K562 (cell line): ENCODE measurements at regions not wholly inside any gene's neighbourhood (a gene's known extent, or its start where the extent isn't known, plus 50 kb on each side); places are given as distances from the start of the nearest gene placed in this dataset.

ENCODE experiments used
- ATAC-seq: fragments of 200-7000 bp; cut with Tn5 transposase; 3 replicates; pipeline ENCODE4 v1.9.1; 2020; ENCODE audit warnings: moderate library complexity
- BruUV-seq: library from RNA; stranded (reverse); fragments of 400-500 nt; replicated peaks from 2 replicates; lab custom pipeline; 2021; lab: Mats Ljungman, UMichigan
- CTCF ChIA-PET: fragments of 300-600 bp; formaldehyde crosslinking; extraction: SDS; loops from one replicate; lab custom pipeline; 2021; ENCODE audit warnings: low intra/inter-chr PET ratio; lab: Yijun Ruan, JAX
- POLR2A ChIA-PET: fragments of 300-600, 350-650 bp; sonication (Branson Sonifier 250); formaldehyde crosslinking; extraction: SDS; loops from one replicate; lab custom pipeline; 2021; ENCODE audit warnings: antibody characterized with exemption, inconsistent platforms; lab: Yijun Ruan, JAX
- DNase-seq, 4 experiments: peaks; one replicate each; pipeline versions ENCODE4 v3.0.0 to v3.0.0-alpha.2; 2011 to 2018; ENCODE audit warnings: low spot score in 3 of 4, mixed read lengths in 3 of 4; ENCODE audit errors: extremely low read depth in 1 of 4
- FAIRE-seq: peaks from 2 replicates; lab custom pipeline; 2011; peaks lifted over from hg19 to GRCh38; lab: Jason Lieb, UNC
- H2AFZ ChIP-seq: 2 replicates; pipeline ENCODE4 v1.6.0; 2011; ENCODE audit warnings: low read depth, low read length, control low read depth, inconsistent platforms
- H3K27ac ChIP-seq: fragments of 200-600 bp; 3 replicates; pipeline ENCODE4 v1.8.0; 2011; ENCODE audit warnings: low read depth, mild to moderate bottlenecking, control low read depth, inconsistent platforms, low read length, moderate library complexity, mixed read lengths; ENCODE audit errors: extremely low read depth
- H3K27me3 ChIP-seq, 2 experiments: fragments of 300-600 bp in 1 of 2; 2 replicates in 1 of 2; 3 replicates in 1 of 2; pipeline versions ENCODE4 v1.6.0 to v1.8.0; 2011; ENCODE audit warnings: inconsistent platforms in 2 of 2, low read length in 2 of 2, mild to moderate bottlenecking in 1 of 2, mixed read lengths in 1 of 2, moderate library complexity in 1 of 2; ENCODE audit not compliant: control insufficient read depth in 2 of 2, insufficient read depth in 2 of 2
- H3K36me3 ChIP-seq: fragments of 300-600 bp; 3 replicates; pipeline ENCODE4 v1.8.0; 2011; ENCODE audit warnings: mild to moderate bottlenecking, low read length, inconsistent platforms; ENCODE audit not compliant: control insufficient read depth, insufficient read depth
- H3K4me1 ChIP-seq, 2 experiments: fragments of 200-600 bp in 1 of 2; replicated peaks in 1 of 2; 2 replicates in 1 of 2; 3 replicates in 1 of 2; pipeline versions ENCODE4 v1.5.1 to v1.8.0; 2011; ENCODE audit warnings: inconsistent platforms in 2 of 2, low read length in 2 of 2, mild to moderate bottlenecking in 1 of 2, mixed read lengths in 1 of 2, moderate library complexity in 1 of 2; ENCODE audit not compliant: control insufficient read depth in 2 of 2, insufficient read depth in 2 of 2
- H3K4me2 ChIP-seq: 2 replicates; pipeline ENCODE4 v1.6.1; 2011; ENCODE audit warnings: low read length, control low read depth, inconsistent platforms, mixed read lengths; ENCODE audit not compliant: insufficient read depth
- H3K4me3 ChIP-seq: fragments of 200-600 bp; sonication (generic), shearing (Covaris generic); 2 replicates; pipeline ENCODE4 v1.5.1; 2016; ENCODE audit warnings: control low read depth, inconsistent platforms
- H3K79me2 ChIP-seq: fragments of 200-600 bp; 3 replicates; pipeline ENCODE4 v1.8.0; 2011; ENCODE audit warnings: low read length, inconsistent platforms; ENCODE audit not compliant: control insufficient read depth, insufficient read depth
- H3K9ac ChIP-seq, 2 experiments: 2 replicates each; pipeline versions ENCODE4 v1.6.0 to v1.6.1; 2011; ENCODE audit warnings: low read depth in 2 of 2, low read length in 2 of 2, control low read depth in 1 of 2, inconsistent platforms in 1 of 2, mild to moderate bottlenecking in 1 of 2, mixed read lengths in 1 of 2; ENCODE audit not compliant: insufficient read depth in 1 of 2
- H3K9me1 ChIP-seq: one replicate; pipeline ENCODE4 v1.6.0; 2011; ENCODE audit warnings: inconsistent platforms, mild to moderate bottlenecking, low read length, moderate library complexity; ENCODE audit not compliant: control insufficient read depth, insufficient read depth
- H3K9me3 ChIP-seq: replicated peaks from 2 replicates; pipeline ENCODE4 v1.5.1; 2011; ENCODE audit warnings: low read depth, low read length, inconsistent platforms; ENCODE audit not compliant: control insufficient read depth, insufficient read depth
- H4K20me1 ChIP-seq: replicated peaks from 2 replicates; pipeline ENCODE4 v1.6.1; 2011; ENCODE audit warnings: low read length, inconsistent platforms, mixed read lengths; ENCODE audit not compliant: control insufficient read depth, insufficient read depth
- CEBPB ChIP-seq: fragments of 450-650 bp; IDR thresholded peaks from 2 replicates; pipeline ENCODE4 v1.6.1; 2016; ENCODE audit warnings: missing genetic modification characterization, missing compliant biosample characterization
- CEBPG ChIP-seq, 3 experiments: fragments of 200-800 bp in 1 of 3; sonication (Bioruptor generic) in 1 of 3; sonication (generic) in 1 of 3; formaldehyde crosslinking in 1 of 3; IDR thresholded peaks in 2 of 3; conservative IDR thresholded peaks in 1 of 3; 2 replicates each; pipeline versions ENCODE4 v1.6.1 to v1.8.0; 2016 to 2022; ENCODE audit warnings: missing compliant biosample characterization in 2 of 3, missing genetic modification characterization in 2 of 3, mild to moderate bottlenecking in 1 of 3, missing genetic modification reagents in 1 of 3
- MAFG ChIP-seq: fragments of 450-650 bp; conservative IDR thresholded peaks from 2 replicates; pipeline ENCODE4 v1.6.1; 2016; ENCODE audit warnings: missing genetic modification characterization, missing compliant biosample characterization
- MAFK ChIP-seq: IDR thresholded peaks from 2 replicates; pipeline ENCODE4 v1.6.1; 2011; ENCODE audit warnings: low read length, improper control_type of control experiment
- NCOA1 ChIP-seq: fragments of 450-650 bp; IDR thresholded peaks from 2 replicates; pipeline ENCODE4 v1.6.1; 2016; ENCODE audit warnings: low read depth
- RB1 ChIP-seq: fragments of 450-650 bp; IDR thresholded peaks from 2 replicates; pipeline ENCODE4 v1.6.1; 2017; ENCODE audit warnings: low read depth, mild to moderate bottlenecking
- SAFB2 ChIP-seq: fragments of 200-400 bp; formaldehyde crosslinking; IDR thresholded peaks from 2 replicates; pipeline ENCODE4 v1.6.1; 2018; ENCODE audit warnings: borderline replicate concordance, low read length, low read depth, moderate library complexity; ENCODE audit not compliant: severe bottlenecking
- ZKSCAN1 ChIP-seq: fragments of 150-350 bp; IDR thresholded peaks from 2 replicates; pipeline ENCODE4 v1.6.1; 2016; ENCODE audit warnings: low read depth, low read length
- WGBS: fragments of 100-300 bp; shearing (Covaris generic); methylation state at CpG from one replicate; pipeline ENCODE4 v1.1.6; 2016; ENCODE audit warnings: low coverage, mixed read lengths; ENCODE audit not compliant: insufficient coverage; ENCODE audit errors: missing lambda C conversion rate; 5-methylcytosine and 5-hydroxymethylcytosine counted together
- in situ Hi-C: fragments of 300-500 bp; cut with MboI; formaldehyde crosslinking; loops from 4 replicates; pipeline ENCODE4 v1.15.0; 2018; ENCODE audit warnings: inconsistent platforms, mixed read lengths
- intact Hi-C: fragments of 100-400 bp; cut with micrococcal nuclease; formaldehyde crosslinking; loops from 2 replicates; pipeline ENCODE4 v1.14.2; 2022
- TF ChIP-seq, protein P1 (sequence below), 2 experiments: fragments of 450-650 bp in 1 of 2; sonication (generic) in 1 of 2; formaldehyde crosslinking in 1 of 2; IDR thresholded peaks in 1 of 2; conservative IDR thresholded peaks in 1 of 2; 2 replicates each; pipeline versions ENCODE4 v1.6.1 to v1.8.1; 2016 to 2023; ENCODE audit warnings: mild to moderate bottlenecking in 2 of 2, moderate library complexity in 2 of 2, inconsistent platforms in 1 of 2, missing genetic modification reagents in 1 of 2
- TF ChIP-seq, protein P2 (sequence below): fragments of 450-650 bp; IDR thresholded peaks from 2 replicates; pipeline ENCODE4 v1.6.1; 2016; ENCODE audit warnings: mild to moderate bottlenecking

DNA sequence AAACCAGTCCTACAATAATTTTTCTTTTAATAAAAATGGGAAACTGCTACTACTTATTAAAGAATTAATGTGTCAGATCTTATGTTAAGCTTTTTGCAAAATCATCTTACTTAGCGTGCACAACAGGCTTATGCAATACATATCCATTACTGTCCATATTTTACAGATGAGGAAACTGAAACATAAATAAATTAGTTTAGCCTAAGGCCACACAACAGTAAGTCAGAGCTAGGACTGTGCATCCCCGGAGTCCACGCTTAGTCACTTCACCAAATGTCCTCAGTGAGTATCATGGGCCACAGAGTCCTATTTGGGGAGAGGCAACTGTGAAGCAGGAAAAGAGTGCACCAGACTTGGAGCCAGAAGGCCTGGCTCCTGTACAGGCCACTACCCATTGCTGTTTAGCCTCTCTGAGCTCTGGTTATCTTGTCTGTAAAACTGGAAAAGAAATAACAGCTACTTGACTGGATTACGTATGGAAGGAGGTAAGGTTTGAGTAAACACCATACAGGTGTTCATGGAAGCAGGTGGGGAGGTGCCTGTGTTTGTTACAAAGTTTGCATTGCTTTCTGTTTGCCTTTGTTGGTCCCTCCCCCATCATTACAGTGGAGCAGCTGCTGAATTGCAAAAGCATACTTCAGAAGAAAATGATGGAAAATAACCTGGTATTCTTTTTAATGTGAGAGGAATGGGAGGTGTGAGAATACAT lies 192.8 kb downstream of the FCRL5 start:
- TF ChIP-seq RB1 (no peak), CEBPB (tag) (peak; percentile 45), ZKSCAN1 (no peak), CEBPG (CRISPR knock-in tag; IDR thresholded peaks at IDR 0.05) (no peak), CEBPG (tag; conservative IDR thresholded peaks at IDR 0.05 in 1 of 2, IDR thresholded peaks at IDR 0.05 in 1 of 2) (peak; percentile 42 to 58; a peak in 3 of 4 replicates), MAFK (no peak), MAFG (tag) (0 out of 2 replicates have a peak, but pooled peaks have one; percentile 33), NCOA1 (no peak), SAFB2 (no peak)
- TF ChIP-seq, protein P1, sequence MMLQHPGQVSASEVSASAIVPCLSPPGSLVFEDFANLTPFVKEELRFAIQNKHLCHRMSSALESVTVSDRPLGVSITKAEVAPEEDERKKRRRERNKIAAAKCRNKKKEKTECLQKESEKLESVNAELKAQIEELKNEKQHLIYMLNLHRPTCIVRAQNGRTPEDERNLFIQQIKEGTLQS (IDR thresholded peaks at IDR 0.05), result peak; percentile 11; the same call in 1 of the 2 replicates
- TF ChIP-seq, protein P1 (CRISPR knock-in tag; conservative IDR thresholded peaks at IDR 0.05), result no peak
- TF ChIP-seq, protein P2, sequence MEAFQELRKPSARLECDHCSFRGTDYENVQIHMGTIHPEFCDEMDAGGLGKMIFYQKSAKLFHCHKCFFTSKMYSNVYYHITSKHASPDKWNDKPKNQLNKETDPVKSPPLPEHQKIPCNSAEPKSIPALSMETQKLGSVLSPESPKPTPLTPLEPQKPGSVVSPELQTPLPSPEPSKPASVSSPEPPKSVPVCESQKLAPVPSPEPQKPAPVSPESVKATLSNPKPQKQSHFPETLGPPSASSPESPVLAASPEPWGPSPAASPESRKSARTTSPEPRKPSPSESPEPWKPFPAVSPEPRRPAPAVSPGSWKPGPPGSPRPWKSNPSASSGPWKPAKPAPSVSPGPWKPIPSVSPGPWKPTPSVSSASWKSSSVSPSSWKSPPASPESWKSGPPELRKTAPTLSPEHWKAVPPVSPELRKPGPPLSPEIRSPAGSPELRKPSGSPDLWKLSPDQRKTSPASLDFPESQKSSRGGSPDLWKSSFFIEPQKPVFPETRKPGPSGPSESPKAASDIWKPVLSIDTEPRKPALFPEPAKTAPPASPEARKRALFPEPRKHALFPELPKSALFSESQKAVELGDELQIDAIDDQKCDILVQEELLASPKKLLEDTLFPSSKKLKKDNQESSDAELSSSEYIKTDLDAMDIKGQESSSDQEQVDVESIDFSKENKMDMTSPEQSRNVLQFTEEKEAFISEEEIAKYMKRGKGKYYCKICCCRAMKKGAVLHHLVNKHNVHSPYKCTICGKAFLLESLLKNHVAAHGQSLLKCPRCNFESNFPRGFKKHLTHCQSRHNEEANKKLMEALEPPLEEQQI, result no peak
- TF ChIP-seq, all 486 proteins: peak for 4

More for the DNA sequence above, 192.8 kb downstream of the FCRL5 start:
- intact Hi-C loops (no loop called here), in situ Hi-C loops (no loop called here)
- no peak for FAIRE-seq
- no peak for DNase-seq
- no peak overlapping the region for H3K4me2 ChIP-seq
- CTCF ChIA-PET, result no interaction called here
- POLR2A ChIA-PET, result interaction anchor here (0.6 to 0.7 kb wide), 2 partner anchors 57 to 74 kb away, joined by 3 read pairs; no protein-coding TSS in a partner anchor
- no peaks in the 10 kb centered on the region for H3K36me3 ChIP-seq
- no peak; the same call in 2 of the 3 replicates for ATAC-seq
- no peaks in the 10 kb centered on the region for H4K20me1 ChIP-seq
- H3K4me1 ChIP-seq, result peaks cover 9 to 20% of the 10 kb centered on the region in 2 experiments; a peak in 3 of 5 replicates
- no peaks in the 10 kb centered on the region for H3K9me3 ChIP-seq
- H2AFZ ChIP-seq, result peak overlapping the region; percentile 50; the same call in 1 of the 2 replicates
- 74% methylated on average over 4 of the region's 4 CpGs for WGBS
- no peak overlapping the region for H3K27ac ChIP-seq
- no peaks in the 10 kb centered on the region for H3K9me1 ChIP-seq
- no TSS peak for BruUV-seq
- no peaks in the 10 kb centered on the region for H3K79me2 ChIP-seq
- H3K4me3 ChIP-seq, result no peak overlapping the region
- no peaks in the 10 kb centered on the region for H3K27me3 ChIP-seq
- H3K9ac ChIP-seq, result no peak overlapping the region
